ENCODE measurements at regions not wholly inside any gene's neighbourhood (a gene's known extent, or its start where the extent isn't known, plus 50 kb on each side); places are given as distances from the start of the nearest gene placed in this dataset.

GRCh38 chr18:53819174-53819573 is 405.3 kb downstream of the MBD2 start:
- TF ChIP-seq CTCF (IDR thresholded peaks at IDR 0.05) (no peak), EZH2 (IDR thresholded peaks at IDR 0.05; ENCODE audit: borderline replicate concordance, insufficient read depth, low read depth, low read length, poor library complexity, severe bottlenecking) (no peak)

Measured in B cell (primary cell).